GM21447 (cell line): ENCODE measurements at regions not wholly inside any gene's neighbourhood (a gene's known extent, or its start where the extent isn't known, plus 50 kb on each side); places are given as distances from the start of the nearest gene placed in this dataset.

Experiments used
- ATAC-seq: cut with Tn5 transposase; IDR thresholded peaks from one replicate; pipeline ENCODE4 v1.9.1; 2021; ENCODE audit not compliant: unreplicated experiment

DNA sequence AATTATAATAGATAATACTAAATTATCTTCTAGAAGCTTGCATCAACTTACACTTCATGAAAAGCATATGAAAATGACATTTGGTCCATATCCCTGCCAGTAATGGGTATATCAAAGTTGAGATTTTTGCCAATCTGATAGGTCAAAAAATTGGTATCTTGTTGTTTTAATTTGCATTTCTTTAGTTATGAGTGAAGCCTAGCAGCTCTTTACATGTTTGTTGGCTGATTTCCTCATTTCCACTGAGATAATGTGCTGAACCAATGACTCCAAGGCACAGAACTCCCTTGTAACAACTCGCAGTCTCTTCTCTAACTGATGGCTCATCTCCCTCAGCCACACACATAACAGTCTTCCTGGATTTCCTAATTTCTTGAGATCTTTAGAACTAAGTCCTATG, 175.3 kb upstream of the SESN3 start:
- ATAC-seq, result no peak

DNA sequence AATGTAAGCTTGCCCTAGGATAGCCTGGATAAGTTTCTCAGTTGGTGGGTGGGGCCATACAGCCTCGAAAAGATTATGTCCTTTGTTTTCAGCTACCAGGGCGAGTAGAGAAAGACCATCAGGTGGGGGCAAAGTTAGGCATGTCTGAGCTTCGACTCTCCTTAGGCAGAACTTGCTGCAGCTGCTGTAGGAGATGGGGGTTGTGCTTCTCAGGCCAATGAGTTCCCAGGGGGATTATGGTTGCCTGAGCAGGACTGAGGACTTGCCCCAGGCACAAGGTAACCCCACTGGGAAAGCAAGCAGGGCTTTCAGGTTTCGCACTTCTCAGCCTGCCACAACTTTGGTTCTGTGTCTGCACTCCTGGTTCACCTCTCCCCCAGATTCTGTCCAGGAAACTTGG, 173.4 kb upstream of the SESN3 start:
- ATAC-seq, result no peak

DNA sequence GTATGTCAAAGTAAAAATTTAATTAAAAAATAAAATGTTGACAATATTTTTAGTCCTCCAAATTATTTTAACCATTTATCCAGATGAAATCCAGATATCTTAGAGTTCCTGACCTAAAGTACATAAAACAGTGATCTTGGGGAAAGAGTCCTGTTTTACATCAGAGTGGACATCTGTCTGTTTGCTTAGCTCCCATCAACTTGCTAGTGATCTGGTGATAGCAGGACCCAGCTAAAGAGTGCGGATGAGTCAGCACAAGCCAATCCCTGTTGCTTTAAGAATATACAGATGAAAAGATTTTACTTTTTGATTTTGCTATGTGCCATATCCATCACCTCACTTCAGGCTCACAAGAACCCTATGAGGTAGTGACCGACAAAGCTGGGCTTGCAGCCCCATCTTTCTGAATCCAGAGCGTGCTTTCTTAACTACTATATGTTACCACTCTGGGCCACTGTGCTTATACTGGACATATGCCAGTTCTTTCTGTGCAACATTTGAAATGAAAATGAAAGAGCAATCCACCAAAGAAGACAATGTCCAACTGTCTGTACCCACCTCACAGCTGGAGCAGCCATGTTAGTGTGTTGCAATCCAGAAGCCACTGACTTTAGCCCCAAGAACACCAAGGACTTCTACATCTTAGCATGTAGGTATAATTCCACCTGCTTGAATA, 167.6 kb upstream of the SESN3 start:
- no peak for ATAC-seq

DNA sequence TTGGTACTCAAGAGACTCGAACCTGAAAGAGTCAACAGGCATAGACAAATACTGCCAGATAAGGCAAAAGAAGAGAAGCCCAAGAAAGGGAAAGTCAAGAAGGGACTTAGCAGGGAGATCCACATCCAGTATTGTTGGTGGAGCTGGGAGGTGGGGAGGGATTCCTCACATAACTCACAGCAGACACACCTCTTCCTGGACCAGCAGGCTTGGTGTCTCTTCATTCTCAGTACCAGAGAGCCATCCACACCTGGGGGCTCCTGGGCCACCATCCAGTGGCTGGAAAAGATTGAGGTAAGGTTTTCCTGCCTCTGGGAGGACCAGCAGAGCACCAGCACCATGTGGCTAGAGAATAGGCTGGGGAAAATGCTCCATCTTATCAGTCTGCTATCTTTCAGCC, 161.6 kb upstream of the SESN3 start:
- ATAC-seq, result no peak

DNA sequence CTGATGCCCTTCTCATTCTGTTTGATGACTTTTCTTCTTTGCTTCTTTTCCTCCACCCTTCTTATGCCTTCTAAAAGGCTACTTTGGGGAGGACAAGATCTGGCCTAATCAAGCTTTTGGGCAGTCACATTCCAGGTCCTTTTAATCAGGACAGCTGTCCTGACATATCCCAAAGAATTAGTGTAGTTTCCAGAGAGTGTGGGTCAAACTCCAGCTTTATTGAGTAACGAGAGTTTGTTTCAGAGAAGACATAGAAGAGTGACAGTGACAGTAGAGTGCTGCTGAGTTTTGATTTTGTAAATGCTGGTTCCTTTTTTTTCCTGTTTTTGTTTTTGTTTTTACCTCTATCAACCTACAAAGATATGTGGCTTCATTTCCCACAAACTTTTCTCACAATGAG, 158.4 kb upstream of the SESN3 start:
- ATAC-seq, result no peak

DNA sequence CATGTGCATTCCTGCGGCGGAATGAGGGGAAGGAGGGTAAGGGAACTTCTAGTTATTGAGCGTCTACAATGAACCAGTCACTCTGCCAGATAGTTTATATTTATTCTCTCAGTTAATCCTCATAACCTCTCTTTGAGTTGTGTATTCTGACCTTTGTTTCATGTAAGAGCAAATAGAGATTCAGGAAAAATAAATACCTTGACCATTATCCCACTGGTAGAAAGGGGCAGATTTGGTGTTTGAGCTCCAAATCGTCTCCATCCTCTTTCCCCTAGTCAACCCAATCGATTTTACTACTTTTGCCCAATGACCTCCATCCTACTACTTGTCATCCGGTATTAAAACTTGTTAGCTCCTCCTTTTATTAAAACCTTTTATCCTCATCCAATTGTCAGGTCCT, 157.1 kb upstream of the SESN3 start:
- ATAC-seq, result no peak

DNA sequence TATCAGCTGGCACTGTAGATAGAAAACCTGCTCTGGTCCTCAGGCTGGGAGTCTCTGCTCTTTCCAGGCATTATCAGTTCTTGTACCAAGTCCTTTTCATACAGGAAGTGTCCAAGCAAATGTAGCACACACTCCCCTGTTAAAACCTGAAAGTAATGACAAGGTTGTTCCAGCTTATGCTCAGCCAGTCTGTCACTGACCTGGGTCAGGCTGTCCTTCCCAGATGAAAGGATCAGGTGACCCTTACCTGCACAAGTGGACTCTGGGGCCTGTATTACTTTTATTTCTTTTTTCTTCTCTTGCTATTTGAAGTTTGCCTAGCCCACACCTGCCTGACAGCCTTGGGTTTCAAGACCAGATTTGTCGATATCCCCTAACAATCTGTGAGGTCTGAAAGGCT, 156.3 kb upstream of the SESN3 start:
- no peak for ATAC-seq

DNA sequence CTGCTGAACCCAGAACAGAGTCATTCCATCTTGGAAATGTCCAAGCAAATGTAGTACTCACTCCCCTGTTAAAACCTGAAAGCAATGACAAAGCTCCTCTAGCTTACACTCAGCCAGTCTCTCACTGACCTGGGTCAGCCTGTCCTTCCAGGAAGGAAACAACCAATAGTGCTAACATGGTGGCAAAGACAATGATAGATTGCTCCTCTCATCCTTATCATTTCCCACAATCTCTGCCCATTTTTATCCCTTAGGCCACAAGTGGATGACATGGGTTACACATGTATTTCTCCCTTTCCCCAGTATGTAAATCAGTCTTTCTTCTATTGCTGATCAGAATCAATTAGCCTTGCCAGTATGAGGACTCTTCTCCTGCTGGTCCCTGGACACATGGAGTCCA, 154.6 kb upstream of the SESN3 start:
- ATAC-seq, result no peak

DNA sequence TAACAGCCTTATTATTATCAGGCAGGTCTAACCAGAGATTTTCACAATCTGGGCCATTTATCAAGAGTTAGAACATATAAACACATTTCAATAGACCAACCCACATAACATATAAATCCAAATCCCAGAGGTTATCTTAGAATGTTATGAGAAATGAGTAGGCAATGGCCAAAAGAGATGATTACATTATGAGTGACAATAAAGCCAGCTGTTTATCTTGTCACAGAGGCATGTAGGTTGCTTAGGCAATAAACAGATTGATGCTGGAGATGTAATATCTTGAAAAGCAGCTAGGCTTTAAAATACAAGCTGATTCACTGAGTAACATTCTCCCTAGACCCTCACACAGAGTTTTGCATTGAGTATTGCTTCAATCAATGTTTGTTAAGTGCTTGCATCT, 148.5 kb upstream of the SESN3 start:
- ATAC-seq, result no peak

DNA sequence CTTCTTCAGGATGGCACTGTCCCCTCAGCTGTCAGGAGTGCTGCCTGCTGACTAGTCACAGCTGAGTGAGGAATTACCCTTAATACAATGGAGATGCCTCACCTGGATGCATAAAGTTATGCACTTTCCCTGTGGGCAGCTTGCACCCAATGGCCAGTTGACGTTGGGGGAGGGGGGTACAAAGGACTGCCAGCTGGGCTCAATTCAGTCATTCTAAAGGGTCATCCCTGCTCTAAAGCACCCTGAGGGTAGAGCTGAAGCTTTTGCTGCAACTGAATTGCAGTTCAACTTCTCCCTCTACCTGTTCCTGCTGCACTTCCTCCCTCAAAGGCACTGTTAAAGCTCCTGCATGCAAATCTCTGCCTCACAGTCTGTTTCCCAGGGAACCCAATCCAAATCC, 147.8 kb upstream of the SESN3 start:
- no peak for ATAC-seq

DNA sequence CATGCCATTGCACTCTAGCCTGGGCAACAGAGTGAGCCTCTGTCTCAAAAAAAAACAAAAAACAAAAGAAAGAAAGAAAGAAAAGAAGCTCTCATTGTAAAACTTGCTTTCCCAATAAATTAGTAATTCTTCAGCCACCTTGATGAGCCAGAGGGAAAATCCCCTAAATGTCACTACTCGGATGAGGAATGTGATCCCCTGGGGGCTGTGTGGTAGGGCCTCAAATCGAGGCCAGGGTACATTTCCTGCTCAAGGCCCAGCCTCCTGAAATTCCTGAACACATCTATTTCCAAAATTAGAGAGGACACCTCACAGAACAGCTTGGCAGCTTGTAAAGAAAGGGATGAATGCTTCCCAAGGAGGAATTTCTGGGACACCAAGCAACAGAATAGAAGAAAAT, 147.1 kb upstream of the SESN3 start:
- no peak for ATAC-seq

DNA sequence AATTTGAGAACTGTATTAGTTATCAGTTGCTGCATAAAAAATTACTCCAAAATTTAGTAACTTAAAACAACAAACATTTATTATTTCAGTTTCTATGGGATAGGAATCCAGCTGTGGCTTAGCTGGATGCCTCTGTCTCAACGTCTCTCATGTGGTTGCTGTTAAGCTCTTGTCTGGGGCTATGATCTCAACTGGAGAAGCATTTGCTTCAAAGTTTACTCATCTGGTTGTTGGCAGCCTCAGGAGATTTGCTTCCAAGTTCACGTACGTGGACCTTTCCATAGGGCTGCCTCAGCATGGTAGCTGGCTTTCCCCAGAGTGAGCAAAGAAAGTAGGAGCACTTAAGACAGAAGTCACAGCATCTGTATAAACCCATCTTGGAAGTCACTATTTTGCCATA, 144.9 kb upstream of the SESN3 start:
- ATAC-seq, result no peak

DNA sequence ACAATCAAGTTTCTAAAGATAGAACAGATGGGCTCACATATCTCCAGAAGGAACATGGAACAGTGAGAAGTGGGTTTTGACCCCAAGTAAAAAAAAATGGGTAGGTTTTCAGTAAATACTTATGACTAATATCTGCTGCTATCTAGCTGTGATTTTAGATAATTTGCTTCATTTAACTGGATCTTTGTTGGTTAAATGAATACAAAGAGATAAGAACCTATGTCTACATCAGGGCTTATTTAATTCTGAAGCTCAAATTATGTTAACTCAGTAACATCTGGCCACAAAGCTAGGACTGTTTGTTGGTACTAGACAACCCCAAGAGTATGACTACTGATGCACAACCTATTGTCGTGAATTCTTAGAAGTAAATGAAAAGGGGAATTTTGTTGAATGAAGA, 144.4 kb upstream of the SESN3 start:
- no peak for ATAC-seq

DNA sequence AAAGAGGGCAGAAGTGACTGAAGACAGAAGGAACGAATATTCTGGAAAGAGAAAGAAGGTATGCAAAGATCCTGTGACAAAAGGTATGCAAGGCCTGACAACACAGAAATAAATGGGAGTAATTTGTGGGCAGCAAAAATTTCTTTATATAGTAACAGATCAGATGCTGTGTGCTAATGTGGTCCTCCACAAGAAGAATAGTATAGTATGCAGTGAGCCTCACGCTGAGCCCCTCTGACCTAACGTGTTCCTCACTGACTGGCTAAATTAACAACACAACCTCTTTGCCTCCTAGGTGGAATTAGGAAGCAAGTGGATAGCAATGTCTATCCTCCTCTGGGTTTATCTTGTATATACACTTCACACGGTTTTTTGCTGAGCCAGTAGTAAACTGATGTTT, 143.1 kb upstream of the SESN3 start:
- ATAC-seq, result no peak

DNA sequence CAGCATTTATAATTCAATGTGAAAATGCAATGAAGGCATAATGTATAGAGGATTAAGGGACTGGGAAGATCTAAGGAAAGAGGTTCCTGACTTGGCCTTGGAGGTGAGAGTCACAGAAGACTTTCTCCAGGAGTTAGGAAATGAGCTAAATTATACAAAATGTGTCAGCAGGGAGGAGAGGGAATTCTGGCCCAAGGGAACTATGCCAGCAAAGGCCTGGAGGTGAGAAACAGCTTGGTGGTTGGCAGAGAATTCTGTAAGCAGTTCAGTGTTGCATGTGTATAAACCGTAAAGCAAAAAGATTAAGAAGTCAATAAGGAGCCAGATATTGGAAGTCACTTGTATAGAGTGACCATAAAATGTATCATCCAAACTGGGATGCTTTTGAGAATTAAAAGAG, 142.2 kb upstream of the SESN3 start:
- ATAC-seq, result no peak

DNA sequence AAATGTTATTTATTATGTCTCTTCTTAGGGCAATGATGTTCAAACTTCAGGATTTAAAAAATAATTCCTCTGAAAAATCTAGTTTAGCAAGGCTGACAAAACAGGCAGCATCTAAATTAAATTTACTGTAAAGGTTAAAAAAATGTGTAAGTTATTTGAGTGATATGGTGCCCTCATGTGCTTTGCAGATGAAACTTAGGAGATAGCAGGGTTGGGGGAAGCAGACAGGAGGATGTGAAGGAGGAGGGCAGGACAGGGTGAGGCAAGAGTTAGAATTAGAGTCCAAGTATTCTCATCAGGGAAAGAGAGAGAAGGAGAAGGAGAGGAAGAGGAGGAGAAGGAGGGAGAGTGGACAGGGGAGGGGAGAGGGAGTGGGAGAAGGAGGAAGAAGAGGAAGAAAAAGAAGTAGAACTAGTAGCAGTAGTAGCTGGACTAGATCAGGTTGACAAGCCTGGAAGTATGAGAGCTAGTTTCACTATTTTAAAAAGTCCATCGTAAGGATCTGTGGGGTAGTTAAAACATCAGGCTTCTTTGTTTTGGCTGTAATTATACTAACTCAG, 141.2 kb upstream of the SESN3 start:
- ATAC-seq, result no peak

DNA sequence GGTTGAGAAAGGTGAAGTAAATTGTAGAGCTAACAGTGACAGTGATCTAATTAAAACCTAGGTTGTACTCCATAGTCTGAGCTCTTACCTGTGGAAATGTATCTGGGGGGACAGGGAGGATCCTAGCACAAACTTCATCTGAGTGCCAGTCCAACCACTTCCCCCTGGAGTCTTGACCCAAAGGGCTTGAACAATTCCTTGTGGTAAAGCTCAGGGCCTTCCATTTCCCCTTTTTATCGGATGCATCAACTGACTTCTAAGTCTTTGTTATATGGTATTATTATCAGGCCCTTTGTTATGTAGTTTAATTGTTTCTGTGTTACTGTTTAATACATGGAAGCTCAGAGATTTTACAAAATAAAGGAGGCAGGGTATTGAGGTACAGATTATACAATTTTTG, 140.2 kb upstream of the SESN3 start:
- ATAC-seq, result no peak

DNA sequence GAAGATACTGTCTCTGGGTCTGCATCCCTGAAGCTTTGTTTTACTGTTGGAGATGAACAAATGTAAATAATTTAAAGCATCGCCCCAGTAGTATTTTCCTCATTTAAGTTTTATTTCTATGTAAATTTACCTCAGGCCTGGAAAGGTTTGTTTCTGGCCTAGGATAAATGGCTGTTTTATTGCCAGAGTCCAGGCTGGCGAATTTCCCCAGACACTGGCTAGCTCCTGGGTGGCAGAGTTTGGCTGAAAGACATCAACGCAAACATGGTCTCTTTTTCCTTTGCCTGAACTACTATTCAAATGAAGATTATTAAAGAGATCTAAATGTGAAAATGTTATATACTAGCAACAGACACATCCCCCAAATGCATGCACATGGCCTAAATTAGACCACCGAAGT, 136.7 kb upstream of the SESN3 start:
- no peak for ATAC-seq

DNA sequence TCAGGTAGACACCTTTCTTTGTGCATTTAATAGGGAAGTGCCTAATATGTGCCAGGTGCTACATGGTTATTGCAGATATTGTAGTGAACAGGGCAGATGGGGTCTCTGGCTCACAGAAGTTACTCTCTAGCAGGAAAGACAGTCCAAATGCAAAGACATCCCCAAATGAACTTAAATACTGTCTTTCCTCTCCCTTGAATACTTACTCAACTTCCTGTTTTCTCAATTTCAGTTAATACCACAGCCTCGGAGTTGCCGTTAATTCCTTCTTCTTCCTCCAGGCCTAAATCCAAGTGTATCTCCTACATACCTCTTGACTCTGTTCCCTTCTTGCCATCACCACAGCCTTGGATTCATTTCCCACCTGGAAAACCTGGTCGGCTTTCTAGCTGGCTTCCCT, 134.3 kb upstream of the SESN3 start:
- no peak for ATAC-seq

DNA sequence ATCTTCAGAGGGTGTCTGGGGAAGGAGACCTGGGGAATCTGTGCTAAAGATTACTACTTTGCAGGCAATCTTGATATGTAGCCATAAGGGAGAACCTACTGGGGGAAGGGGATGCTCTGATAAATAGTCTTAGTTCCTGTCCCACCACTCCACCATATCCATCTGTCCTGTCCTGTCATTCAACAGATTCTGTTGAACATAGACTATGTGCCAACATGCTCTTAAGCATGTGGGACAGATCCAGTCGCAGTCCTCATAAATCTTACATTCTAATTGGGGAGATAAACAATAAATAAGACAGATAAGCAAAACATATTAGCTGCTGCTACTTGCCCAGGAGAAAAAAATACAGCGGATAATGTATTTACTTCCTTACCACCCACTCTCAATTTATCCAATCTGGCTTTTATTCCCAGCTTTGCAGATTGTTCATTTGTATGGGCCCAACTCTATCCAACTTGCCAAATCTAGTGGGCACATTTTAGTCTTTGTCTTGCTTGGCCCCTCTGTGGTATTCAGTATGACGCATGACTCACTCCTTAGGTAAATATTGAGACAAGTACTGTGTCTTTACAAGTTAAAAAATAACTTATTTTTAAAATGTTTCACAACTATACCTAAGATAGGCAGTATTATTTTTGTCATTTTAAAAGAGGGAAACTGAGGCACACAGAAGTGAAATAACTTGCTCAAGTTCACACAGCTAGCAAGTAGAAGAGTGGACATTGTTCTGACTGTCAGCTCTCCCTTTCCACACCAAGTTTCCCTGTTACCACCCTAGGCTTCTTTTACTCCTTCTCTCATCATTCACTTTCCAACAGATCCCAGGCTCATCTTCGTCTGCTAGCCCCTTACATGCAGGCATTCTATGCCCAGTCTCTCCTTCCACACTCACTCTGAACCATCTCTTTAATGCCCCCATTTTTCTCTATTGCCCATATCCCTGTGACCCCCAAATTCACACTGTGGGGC, 133.6 kb upstream of the SESN3 start:
- ATAC-seq, result no peak

DNA sequence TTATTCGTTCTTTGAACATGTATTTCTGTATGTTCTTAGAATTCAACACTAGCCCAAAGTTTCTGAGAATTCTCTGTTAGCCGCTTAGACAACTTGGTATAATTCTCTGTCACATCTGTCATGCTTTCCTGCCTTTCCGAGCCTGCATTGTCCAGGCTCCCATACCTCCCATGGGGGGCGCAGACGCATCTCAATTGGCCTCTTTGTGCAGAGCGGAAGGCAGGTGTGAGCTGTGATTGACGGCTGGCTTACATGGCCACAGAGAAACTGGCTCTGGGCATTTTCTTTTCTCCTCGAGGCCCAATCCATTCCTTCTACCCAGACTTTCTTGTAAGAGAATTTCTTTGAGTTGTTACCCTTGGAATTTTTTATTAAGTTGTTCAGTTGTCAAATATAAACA, 132.7 kb upstream of the SESN3 start:
- ATAC-seq, result no peak

DNA sequence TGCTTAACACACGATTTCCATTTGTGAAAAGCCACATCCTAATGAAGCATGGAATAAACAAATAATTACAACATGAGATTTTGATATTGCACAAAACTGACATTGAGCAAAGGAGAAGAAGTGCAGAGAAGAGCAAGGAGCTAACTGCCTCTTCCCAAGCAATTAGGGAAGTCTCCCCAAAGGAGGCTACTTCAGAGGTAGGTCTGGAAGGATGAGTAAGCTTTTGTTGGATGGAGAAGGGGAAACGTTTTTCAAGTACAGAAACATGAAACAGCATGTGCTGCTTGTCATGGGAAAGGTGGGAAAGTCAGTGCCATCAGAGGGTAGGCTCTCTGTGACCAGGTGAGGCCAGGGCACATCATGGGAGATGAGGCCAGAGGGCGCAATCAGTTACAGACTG, 132.2 kb upstream of the SESN3 start:
- no peak for ATAC-seq
